HG03280 (cell line): ENCODE measurements at regions not wholly inside any gene's neighbourhood (a gene's known extent, or its start where the extent isn't known, plus 50 kb on each side); places are given as distances from the start of the nearest gene placed in this dataset.
A peak's percentile ranks its signal among the peaks of the same experiment; 100 is the strongest.

Source experiments
- ATAC-seq: cut with Tn5 transposase; IDR thresholded peaks from one replicate; pipeline ENCODE4 v1.9.1; 2021; ENCODE audit warnings: mild to moderate bottlenecking, moderate library complexity; ENCODE audit not compliant: unreplicated experiment

DNA sequence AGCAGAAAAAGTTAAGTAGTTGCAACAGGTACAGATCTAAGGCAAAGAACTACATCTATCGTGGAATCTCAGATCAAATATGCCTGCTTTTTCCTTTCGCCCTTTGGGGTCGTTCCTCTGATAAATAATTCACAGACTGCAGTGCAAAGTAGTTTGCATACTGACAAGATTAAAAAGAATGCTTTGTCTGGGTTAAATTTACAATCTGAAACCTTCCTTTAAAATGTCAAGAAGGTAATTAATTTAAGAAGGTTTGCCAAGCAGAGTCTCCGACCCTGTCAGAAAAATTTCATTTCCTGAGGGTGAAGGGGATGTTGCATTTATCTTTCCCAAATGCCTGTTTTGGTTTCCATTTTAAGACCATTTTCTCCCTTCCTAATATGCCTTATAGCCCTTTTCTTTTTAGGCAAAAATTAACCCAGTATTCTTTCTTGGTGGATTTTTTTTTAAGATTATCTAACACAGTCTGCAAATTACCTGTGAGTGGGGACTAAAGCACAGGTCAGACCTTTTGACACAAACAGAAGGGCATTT lies 406.9 kb downstream of the LRIG3 start:
- no peak for ATAC-seq

DNA sequence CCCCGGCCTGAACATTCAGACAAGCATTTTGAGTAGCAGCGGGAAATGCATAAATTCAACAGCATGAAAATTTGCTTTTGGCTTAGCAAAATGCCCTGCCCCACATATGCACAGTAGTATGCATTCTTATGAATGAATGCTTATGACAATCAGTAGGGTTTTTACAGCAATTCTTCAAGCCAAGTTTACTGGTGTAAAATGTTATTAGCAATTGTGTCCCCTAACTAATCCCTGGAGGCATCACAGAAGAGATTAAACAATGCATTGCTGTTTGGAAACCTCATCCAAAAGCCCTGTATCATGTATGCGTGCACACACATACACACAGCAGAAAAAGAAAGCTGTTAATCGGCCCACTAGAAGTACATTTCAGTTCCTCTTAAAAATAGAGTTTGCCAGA lies 406.5 kb downstream of the LRIG3 start:
- ATAC-seq, result no peak

DNA sequence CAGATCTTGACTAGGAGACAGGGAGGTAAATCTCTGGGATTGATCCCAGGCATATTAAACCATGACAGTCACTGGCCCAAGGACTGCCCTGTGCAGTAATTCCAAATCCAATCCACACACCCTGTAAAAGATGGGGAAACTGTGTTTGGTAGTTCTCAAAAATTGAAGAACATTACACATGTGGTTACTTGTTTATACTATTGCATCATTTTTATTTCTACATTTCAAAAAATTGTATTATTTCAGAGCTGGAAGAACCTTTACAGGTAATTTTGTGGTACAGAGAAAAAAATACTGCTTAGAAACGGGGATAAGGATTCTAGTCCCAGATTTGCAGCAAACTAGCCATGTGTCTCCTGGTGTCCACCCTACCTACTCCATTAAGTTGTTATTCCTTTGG lies 400.5 kb downstream of the LRIG3 start:
- ATAC-seq, result no peak

DNA sequence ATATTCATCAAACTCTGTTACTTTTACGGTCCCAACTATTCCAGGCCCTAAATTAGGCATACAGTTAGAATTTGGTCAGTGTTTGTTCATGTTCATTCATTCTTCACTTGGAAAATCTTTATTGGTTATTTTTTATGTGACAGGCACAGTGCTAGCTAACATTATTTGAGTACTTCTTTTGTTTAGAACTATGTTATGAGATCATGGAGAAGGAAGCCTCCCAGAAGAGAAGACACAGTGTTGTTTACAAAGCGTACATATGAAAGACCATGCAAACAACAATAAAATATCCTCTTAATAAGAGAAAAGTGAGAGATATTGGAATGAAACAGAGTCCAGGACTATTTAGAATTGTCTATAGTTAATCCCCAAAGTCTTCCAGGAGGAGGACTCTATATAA lies 399.2 kb downstream of the LRIG3 start:
- no peak for ATAC-seq

DNA sequence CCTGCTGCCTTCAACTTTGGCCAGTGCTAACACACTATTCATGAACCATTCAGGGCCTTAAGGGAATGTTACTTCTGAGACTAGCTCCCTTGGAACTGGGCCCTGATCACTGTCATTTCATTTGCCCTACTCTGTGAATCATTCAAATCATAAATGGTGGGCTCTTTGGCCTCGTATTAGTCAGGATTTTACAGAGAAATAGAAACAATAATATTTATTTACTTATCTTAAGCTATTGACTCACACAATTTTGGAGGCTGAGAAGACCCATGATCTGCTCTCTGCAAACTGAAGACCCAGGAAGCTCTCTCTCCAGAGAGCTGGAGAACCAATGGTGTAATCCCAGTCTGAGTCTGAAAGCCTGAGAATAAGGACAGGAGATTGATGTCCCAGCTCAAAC lies 398.5 kb downstream of the LRIG3 start:
- no peak for ATAC-seq

DNA sequence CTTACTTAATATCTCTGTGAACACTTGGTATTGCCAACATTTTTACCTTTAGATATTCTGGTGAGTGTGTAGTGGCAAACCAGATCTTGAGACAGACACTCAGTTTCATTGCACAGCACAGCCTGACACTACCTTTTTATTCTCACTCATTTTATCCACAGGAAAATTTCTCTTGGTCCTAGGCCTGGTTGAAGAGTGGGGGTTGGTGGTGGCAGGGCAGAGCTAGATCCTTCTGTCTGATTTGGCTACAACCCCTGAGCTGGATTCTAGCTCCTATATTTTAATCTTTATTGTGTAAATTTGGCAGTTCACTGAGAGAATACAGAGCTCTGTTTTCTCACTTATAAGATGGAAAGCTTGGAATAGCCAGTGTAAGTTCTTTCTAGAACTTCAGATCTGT lies 396.9 kb downstream of the LRIG3 start:
- ATAC-seq, result no peak

DNA sequence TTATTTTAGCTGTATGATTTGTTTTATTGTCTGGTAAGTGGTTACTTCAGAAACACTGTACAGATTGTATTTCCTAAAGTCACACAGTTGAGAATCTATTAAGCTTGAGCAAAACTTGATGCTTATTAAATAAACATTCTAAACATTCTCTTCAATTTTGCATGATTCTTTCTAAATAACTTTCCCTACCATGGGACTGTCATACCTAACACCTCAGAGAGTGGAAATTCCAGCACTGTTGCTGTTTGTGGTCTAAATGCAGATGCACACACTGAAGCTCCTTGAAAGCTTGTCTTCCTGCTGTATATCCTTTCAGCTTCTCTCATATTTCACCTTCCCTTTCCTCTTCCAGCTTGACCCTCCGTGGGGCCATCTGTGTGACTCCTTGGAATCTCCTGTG lies 392.0 kb downstream of the LRIG3 start:
- no peak for ATAC-seq

DNA sequence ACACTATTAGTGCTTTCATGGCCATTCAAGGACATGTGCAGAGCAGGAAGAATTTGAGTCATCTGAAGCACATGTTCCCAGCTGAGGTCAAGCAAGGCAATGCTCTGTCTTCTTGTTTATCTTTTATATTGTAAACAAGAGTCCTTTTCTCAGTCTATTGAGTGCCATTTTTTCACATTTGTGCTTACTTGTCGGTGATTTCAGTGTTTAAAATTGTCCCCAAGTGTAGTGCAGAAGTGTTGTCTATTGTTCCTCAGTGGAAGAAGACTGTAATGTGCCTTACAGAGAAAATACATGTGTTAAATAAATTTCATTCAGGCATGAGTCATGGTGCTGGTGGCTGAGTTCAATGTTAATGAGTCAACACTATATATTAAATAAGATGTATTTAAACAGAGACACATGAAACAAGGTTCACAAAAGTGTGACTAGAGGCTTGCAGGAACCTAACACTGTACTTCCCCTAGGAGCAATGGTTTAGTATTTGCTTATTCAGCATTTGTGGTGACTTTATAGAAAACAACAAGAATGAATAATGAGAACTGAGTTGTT lies 391.1 kb downstream of the LRIG3 start:
- no peak for ATAC-seq

DNA sequence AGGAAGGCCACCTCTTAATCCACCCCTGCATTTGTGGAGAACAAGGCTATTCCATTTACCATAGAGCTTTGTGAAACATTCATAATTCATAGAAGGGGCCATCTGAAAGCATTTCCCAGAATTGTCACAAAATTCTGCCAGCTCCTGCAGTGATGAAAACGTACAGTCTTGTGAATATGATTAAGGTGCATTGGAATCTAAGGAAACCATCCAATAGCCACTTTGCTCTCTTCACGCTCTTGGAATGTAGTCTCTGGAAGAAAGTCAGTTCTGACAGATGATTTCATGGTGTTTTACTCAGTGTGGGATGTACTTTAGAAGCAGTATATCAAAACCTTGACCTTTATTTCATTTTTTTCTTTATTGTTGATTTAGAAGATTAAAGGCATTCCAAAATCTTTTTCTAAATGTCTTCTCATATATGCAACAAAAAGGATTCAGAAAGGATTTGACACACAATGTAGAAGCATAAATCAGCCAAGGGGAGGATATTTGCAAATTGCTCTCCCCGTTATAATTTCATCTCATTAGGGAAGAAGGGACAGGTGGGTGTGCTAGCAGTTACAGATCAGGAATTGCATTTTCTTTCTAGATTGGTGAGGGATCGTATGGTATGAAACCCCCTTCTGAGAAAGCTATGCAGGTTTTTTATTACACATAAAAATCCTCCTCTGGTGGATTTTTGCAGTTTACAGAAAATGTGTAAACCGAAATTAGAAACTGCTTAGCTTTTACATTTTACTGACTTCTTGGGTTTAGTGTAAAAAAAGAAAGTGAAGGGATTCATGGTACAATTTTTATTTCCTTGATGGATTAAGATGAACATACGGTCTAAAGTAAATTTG lies 390.2 kb downstream of the LRIG3 start:
- no peak for ATAC-seq

DNA sequence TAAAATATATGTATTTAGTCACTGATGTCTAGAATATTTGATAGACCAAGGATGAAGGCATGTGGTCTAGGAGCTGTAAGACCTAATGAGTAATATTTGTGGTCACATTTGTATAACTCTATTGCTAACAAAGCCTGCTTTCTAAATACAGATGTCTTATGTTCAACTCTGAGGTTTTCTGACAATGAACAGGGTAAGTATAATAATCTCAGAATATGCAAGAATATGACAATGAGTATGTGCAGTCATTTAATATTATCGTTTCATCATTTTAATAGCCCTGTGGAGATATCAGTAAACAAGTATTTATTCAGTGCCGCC lies 389.6 kb downstream of the LRIG3 start:
- ATAC-seq, result no peak

DNA sequence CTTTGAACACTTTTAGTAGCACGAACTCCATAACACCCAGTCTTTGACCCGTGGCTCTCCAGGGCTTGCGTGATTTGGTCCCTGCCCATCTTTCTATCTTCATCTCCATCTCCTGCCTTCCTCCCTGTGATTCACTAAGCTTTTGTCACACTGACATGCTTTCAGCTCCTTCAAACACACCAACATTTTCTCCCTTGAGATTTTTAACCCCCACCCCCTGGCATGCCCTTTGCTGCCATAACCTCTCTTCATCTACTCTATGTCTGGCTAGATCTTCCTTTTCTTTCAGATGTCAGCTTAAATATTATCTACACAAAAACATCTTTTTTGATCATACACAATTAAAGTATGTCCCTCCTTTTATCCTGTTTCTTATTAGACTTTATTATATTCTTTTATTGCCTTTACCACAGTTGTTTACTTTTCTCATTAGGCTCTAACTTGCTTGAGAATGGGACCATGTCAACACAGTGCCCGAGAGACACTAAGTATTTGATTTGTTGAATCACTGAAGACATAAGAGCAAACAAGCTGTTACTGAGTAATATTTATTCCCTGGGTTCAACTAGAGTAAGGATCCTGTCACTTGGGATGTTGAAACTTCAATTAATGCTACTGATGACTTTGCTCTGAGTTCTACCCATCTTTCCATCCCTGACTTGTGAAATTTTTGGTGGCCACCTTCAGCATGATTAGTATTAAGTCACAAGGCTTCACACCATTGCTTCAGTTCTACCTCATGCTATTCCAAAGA lies 387.3 kb downstream of the LRIG3 start:
- no peak for ATAC-seq

DNA sequence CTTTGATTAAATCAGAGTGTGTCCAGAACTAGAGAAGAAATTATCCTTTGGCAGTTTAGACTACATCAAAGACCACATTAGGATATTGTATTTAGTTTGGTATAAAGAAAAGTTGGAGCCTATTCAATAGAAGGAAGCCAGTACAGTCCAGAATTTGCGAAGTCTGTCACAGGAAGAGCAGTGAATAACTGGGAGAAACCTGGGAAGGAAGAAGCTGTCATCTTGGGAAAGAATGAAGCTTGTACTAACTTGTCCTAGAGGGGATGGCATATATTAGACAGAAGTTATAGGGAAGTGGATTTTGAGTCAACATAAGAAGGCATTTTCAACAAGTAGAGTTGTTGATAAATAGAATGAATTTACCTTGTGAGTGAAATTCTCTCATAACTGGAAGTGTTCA lies 386.7 kb downstream of the LRIG3 start:
- no peak for ATAC-seq

DNA sequence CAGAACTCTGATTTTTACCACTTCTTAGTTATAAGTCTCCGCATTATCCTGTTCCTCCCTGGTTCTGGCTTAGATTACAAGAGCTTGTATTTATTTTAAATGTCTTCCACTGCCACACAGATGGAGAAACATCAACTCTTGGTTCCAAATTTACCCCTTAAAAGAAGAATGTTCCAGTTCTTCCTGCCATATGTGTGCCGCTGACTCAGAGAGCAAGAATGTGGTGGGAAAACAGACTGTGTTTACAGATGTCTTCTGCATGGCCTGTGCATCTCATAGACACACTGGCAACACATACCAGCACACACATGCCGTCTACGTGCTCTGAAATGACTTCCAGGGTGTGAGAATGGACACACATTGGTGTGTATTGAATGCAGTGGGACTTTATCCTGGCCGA lies 383.0 kb downstream of the LRIG3 start:
- ATAC-seq, result no peak

DNA sequence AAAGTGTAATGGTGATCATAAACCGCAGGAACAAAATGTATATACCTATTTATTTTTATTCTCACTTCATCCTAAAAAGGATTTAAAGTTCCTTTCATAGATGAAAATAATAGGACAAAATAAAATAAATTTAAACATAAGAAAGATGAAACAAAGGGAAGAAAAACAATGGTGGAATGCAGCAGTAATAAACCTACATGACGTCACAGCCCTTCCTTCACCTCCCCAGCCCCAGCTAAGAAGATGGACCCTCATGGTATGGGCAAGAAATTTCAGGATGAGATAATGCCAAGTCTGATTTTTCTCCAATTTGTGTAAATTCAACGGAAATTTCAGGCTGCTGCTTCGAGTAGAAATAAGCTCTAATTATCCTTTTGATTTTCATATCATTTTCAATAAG lies 381.0 kb downstream of the LRIG3 start:
- ATAC-seq, result no peak

DNA sequence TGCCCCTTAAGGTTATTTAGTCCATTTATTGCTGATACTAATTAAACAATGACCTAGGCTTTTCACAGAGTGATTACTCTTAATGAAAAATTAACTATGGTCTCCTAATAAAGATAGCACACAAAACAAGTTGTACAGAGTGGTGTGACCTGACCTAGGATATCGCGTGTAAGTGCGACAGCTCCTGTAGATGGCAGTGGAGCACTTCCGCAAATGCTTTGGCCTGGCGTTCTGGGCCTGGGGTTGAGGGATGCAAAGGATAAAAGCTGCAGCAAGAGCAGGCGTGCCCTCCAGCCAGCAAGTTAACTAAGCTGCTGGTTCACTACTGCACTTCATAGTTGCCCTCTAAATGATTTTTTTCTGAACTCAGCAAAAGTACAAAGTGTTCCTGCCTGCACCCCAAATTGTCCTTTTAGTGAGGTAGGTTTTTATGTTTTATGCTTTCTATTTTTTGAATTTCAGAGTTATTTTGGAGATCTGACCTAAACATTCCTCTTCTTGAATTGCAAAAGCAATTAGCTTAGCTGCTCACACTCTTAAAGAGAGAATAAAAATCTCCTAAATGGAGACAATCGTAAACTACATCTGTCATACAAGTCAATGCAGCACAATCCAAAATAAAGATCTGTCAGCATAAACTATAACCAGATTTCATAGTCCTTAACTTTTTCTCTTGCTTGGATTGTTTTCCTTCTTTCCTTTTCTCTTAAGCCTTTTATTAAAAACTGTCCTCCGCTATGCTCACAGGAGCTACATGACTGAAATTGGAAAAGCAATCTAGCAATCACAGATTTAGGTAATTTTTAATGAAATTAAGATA lies 379.6 kb downstream of the LRIG3 start:
- ATAC-seq, result peak; percentile 88

DNA sequence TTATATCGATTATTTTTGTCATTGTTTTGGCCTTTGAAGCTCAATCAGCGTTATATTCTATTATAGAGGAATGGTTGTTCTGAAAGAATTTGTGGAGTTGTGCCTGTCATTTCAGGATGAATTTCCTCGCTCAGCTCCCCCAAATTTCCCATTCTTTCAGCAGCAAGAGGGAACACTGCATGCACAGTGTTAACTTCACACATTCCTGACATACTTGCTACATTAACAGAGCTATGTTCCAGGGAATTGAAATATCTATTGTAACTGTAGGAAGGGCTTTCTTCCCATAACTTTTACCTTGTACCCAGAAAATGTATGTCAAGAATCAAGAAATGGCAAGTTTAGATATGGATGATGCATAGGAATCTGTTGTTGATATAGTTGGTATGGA lies 379.0 kb downstream of the LRIG3 start:
- ATAC-seq, result no peak

DNA sequence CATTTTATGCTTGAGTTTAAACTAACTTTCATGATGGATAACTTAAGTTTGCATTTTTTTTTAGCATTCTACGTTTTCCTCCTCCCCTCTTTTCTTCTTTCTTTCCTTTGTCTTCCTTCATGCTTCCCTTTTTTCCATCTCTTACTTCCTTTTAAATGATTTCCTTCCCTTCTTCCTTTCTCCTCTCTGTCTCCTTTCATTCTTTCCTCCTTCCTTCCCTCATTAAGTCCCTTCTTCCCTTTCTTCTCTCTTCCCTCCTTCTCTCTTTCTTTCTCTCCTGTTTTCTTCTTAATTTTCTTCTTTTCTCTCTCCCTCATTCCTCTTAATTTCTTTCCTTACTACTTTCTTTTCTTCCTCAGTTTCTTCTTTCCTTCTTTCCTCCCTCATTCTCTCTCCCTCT lies 376.0 kb downstream of the LRIG3 start:
- no peak for ATAC-seq

DNA sequence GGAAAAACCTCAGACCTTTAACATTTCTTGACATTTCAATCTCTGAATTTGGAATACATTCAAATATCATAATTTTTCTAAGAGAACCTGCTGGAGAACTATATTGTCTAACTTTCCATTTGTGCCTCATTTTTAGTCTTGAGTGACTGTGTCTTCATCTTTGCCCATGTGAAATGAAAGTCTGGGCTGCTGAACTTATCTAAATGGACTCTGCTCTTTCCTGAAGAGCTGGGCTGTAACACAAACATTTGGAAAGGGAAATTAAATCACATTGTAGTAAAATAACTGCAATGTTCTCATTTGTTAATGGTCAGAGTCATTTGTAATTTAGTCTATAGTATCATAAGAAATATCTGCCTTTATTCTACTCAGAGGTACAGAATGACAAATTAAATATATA lies 373.1 kb downstream of the LRIG3 start:
- no peak for ATAC-seq

DNA sequence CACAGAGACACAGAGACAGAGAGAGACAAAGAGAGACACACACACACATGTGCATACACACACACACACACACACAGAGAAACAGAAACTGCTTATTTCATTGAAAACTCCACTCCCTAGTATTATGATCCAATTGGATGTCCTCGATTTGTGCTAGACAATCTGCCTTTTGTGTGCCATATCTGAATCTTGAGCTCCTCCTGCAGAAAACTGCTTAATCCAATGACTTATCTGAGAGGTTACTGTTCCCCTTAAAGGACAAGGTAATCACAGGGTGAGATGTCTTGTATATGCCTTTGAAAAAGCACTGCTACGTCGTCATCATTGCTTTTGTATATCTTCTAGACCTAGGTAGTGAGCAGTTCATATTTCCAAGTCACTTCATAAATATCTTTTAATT lies 371.5 kb downstream of the LRIG3 start:
- no peak for ATAC-seq

DNA sequence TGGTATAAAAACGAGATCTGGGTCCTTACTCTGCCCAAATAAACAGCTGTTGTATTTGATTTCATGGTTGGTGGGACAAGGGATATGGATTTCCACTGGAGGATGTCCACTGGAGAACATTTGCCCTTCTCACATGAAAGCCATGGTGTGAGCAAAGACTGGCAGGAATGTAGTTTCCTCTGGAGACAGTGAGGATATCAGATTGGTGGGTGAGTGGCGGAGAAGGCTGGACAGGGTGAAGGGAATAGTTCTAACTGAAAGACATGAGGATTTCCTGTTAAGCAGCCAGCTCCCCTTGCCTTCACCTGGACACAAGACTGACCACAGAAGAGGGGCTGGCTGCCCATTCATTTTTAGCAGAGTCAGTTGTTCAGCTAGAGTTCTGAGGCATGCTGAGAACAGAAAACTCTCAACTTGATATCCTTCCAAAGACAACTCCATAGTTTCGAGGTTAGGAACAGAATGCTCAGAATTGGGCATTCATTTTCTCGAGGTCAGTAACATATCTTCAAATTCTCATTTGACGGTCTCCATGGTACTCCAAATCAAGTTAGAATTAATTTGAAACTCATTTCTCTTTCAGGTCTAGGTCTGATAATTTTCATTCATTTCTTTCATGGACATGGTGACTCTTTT lies 365.7 kb downstream of the LRIG3 start:
- no peak for ATAC-seq

DNA sequence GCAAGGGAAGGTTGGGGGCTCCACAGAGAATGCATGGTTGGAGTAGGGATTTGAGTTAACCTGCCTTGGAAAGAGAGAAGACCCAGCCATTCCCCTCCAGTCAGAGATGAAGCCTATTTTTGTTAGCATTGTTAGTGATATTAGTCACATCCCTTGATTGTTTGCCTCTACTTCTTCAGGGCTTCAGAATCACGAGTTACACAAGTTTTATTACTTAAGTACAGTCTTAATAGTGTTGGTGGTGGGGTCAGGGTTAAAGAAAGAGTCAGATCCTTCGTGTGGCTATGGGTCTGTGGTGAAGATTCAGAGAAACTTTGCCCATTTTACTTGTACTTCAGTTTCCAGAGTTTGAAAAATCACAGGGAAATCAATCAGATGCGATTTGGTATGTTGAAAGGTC lies 363.1 kb downstream of the LRIG3 start:
- ATAC-seq, result no peak
